T-helper 1 cell treated with Interleukin-12 subunit alpha and Interleukin-12 subunit beta and Interleukin-4 antibody, amounts not matched to agents 30 ng/mL and 1 ng/mL, for 36 hours (primary cell): ENCODE measurements at regions not wholly inside any gene's neighbourhood (a gene's known extent, or its start where the extent isn't known, plus 50 kb on each side); places are given as distances from the start of the nearest gene placed in this dataset.
"Not testable (repeated sequence)": the region's sequence is repeated elsewhere in the genome, so short reads cannot be mapped to it uniquely, and the experiment has no call there.

ENCODE experiments used
- intact Hi-C: fragments of 100-400 bp; cut with micrococcal nuclease; formaldehyde crosslinking; loops from one replicate; pipeline ENCODE4 v1.15.1; 2024

DNA sequence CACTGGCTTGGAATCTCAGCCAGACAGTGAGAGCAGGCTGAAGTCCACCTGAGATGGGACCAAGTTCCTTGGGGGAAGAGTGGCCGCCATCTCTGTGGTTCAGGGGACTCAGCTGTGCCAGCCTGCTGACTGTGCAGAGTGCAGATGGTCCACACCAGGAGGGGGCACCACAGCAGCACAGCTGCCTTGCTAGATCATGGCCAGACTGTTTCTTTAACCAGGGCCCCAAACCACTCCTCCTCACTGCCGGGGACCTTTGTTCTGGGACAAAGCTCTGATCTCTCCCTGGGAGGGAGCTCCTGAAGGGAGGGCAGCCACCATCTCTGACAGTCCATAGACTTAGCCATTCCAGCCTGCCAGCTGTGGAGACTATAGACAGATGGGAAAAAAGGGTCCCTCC is 2189.6 kb downstream of the PCDH7 start:
- intact Hi-C loops: no loop called here

DNA sequence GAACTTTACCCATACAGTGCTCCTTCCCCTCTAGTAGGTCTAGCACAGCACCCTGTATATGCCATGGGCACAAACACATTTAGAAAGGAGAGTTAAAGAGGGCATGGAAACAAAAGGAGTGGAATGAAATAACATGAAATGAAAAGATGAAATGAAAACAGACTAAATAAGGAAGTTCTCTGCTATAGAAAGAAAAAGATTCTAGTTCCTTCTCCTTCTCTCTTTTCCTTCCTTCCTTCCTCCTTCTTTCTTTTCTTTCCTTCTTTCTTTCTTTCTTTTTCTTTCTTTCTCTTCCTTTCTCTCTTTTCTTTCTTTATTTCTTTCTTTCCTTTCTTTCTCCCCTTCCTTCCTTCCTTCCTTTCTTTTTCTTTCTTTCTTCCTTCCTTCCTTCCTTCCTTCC is 2197.4 kb downstream of the PCDH7 start:
- intact Hi-C loops: no loop called here

DNA sequence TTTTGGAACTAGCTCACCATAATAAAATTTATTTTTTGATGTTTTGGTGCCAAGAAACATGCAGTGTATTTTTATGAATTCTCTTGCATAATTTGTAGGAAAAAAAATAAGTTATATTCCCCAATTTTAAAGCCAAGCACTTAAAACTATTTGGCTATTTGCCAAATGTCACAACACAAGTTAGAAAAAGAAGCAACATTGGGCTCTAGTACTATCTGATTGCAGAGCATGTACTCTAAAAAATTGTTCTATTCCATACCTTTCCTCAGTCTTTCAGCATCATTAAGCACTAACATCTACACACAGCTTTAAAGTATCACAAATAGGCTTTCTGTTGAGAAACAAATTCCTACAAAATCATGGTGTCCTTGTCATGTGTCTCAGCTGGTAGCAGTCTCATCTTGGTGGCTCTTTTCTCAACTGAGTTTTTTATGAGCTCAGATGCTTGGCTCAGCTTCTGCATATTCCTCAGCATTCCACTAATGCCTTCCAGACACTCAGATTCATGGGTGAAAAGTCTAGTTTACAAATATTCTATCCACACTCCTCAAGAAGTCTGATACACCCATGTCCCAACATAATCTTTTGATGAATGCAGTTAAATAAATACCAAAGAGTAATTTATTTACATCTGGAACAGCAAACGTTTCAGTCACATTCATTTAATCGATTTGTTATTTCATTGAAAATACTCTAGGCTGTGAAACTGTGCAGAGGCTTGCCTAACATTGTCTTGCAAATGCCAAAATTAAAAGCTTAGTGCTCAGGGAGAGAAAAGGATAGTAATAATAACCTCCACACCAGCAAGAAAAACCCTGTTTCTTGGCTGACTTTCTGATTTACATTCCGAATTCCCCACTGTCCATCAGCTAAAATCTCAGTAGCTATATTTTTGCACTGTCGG is 2209.9 kb downstream of the PCDH7 start:
- intact Hi-C loops: no loop called here

- intact Hi-C loops: no loop called here
These were observed 2210.5 kb downstream of the PCDH7 start for GRCh38 chr4:32930700-32931099.

DNA sequence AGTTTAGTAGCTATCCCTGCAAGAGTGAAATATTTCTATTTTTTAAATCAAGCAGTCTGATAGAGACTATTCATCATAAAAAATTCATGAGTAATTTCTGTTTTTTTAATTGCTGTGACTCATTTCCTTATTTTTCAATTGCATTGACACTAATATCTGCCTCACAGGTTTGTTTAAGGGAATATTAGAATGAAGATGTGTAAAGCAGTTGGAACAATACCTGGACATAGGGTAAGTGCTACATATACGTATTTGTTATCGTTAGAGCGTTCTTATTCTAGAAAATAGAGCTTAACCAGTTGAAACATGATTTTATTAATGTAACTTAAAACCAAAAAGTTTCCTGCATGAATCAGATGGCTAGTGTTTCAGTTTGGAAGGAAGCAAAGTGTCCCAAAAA is 2211.3 kb downstream of the PCDH7 start:
- intact Hi-C loops: no loop called here

DNA sequence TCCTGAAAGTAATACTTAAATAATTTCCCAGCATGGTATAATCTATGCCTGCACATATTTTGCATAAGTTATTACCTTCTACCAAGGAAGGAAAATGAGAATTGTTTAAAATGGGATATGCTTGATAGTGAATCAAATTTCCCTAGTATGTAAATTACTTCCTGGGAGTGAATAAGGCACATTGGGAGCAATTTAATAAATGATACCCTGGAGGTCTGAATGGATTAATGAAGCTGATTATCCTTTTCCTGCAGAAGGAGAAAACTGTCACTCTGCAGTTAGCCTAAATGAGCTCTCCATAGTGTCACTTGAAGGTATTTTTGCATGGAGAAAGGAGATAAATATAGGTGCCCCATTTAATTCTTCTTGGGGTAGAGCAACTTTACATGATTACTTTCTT is 2212.0 kb downstream of the PCDH7 start:
- intact Hi-C loops: no loop called here

DNA sequence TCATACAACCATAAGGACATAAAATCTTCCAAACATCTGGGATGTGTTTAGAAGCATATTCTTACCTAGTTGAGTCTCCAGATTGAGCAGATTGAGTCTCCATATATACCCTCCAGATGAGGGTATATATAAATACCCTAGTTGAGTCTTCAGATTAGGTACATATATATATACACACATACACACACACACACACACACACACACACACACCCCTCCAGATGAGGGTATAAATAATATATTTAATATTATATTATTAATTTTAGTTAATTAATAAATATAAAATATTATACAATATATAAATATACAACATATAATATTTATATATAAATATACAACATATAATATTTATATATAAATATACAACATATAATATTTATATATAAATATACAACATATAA is 2219.1 kb downstream of the PCDH7 start:
- intact Hi-C loops: not testable (repeated sequence)

DNA sequence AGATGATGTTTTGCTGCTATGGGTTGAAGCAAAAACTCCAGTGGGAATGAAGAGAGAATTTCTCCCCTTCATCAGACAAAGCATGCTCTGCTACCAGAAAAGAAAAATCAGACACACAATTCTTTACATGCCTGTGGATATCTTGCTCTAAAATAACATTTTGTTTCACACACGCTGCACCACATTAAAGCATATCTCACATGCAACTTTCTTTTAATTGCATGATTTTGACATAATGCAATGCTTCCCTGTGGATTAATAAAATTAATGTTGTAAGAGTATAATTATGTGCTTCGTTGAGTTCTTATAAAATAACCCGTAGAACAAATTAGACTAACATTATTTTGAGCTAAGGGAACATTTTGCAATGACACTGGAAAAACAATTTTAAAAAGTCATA is 2230.7 kb downstream of the PCDH7 start:
- intact Hi-C loops: no loop called here

DNA sequence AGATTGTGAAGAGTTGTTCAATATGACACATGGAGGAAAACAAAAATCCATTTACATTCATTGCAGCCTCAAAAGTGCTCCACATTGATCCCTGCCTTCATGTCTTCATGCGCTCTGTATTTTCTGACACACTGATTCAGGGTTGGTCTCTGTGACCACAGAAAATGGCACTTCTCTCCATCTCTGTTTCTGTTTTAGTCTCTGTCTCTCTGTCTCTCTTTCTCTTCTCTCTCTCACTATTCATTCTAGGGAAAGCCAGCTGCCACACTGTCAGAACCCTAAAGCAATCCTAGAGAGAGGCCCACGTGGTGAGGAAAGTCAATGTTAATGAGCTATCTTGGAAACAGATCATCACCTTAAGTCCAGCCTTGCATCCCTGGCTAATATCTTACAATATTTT is 2238.4 kb downstream of the PCDH7 start:
- intact Hi-C loops: no loop called here

DNA sequence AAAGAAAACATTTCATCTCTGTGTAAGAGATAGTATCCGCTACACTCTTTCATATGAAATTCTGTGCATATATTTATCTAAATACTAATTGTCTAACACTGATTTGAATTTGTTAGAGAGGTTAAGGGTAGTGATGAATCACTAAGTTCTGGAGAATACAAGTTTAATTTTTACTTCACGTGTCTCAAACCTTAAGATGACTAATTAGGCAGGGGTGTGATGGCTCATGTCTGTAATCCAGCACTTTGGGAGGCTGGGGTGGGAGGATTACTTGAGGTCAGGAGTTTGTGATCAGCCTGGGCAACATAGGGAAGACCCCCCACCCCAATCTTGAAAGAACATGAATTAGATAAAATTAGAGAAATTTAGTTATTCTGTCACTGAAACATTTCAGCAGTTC is 2241.9 kb downstream of the PCDH7 start:
- intact Hi-C loops: no loop called here

GRCh38 chr4:32985256-32985655 is 2265.1 kb downstream of the PCDH7 start:
- intact Hi-C loops: no loop called here

DNA sequence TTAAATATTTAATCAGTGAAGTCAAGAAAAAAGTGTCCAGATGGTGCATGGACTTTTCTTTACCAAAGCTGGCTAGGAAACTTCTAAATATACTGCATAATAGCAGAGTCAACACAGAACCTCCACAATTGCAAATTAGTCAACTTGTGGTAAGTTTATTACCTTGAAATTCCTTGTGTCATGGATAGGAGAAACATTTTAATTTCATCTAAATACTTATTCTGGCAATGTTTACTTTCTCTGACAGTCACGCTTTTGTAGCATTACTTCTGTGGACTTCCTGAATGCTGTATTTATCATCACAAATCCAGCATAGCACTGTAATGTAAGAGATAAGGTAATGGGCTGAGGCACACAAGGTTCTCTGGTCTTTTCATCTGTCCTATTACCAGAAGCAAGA is 2266.1 kb downstream of the PCDH7 start:
- intact Hi-C loops: no loop called here

DNA sequence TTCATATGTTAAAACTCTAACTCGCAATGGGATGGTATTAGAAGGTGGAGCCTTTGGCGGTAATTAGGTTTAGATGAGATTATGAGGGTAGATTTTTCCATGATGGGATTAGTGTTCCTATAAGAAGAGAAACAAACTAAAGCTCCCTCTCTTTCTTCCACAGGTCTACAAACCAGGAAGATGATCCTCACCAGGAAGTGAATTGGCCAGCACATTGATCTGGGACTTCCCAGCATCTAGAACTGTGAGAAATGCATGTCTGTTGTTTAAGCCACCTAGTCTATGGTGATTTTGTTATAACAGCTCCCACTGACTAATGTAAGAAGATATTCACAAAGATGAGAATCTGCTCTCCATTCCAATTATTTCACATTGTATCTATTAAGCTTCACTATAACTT is 2266.9 kb downstream of the PCDH7 start:
- intact Hi-C loops: no loop called here

DNA sequence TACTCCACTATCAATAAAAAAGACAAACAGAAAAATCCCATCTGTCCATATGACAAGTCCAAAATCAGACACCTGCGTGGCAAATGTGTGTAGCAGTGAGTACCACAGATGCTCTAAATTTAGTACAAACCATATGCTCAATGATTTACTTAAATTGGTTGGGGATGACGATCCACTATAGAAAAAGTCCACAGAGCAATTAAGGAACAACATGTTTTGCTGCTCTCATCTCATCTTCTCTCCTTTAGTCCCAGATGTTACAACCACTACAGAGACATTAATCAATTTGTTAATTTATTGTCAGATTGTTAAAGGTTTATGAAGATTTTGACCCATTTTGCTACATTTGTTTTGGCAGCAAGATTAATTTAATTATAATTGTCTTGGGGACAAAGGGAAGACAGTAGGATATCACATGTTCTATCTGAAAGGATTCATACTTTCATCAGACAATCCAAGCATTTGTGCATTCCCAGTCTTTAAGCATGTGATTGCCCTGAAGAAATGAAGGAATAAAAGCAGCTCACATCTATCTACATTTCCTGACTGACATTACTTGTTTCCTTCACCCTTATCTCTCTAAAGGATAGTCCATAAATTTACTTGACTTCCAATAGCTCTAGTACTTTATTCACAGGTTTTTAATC is 2268.1 kb downstream of the PCDH7 start:
- intact Hi-C loops: no loop called here

DNA sequence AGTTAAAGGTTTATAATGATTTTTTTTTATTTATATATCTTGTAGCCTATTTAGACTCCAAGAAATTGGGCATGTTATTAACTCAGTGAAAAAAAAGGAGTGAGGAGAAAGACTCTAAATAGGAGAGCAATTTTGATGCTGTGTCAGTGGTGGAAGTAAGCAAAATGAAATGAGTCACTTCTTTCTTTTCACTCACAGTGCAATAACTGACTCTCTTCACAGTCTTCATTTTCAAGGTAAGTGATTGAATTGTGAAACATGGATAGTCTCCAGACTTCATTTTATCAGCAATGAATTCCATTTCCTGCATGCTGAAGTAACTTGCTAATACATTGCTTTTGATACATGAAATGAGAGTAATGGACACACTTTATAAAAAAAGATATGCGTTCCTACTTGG is 2271.5 kb downstream of the PCDH7 start:
- intact Hi-C loops: no loop called here

DNA sequence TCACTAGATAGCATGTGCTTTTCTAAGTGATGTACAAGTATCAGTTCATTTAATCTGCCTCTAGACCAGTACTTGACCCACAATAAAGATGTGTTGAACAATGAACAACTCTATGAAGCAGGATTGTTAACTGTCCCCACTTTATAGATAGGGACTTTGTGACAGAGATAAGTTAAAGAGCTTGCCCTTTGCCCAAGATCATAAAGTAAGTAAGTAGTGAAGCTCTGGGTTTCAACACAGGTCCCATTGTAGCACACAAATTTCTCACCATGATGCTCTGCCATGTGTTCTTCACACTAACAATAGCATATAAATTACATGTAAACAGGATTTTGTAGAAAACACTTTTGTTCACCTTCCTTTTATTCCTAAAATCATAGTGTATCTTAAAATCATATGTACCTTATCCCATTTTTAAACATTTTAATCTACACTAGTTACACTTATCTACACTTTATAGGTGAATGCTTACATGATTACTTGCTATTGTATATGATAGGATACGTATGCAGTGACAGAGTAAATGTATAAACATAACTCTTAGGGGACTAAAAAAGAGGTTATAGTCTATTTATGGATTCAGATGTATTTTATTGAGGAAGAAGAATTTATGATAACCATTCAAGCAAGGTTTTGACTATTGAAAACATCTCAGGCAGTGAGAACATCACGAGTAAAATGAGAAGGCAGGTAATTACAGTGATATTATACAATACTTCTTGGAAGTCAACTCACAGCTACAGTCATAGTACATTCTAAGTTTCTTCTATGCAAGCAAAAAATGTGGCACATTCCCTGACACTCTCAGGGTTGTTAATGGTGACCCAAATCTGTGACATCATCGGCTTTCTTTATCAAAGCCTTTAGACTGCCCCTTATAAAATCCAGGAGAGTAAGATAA is 2275.1 kb downstream of the PCDH7 start:
- intact Hi-C loops: no loop called here

DNA sequence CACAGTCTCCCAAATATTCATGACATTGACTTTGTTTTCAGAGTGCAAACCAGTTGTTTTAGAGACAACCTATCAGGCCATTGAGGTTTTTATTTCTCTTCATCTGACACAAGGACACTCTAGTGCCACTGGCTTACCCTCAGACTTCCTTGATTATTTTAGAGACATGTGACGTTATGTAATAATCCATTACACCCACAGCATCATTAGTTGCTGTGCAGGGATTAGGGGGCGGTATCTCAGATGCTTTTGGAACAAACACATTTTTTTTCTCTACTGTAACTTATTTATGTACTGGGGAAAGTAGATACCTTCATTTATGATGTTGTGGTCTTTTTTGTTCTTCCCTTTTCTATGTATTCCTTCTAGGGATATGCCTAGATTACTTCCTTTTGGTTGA is 2293.1 kb downstream of the PCDH7 start:
- intact Hi-C loops: no loop called here

DNA sequence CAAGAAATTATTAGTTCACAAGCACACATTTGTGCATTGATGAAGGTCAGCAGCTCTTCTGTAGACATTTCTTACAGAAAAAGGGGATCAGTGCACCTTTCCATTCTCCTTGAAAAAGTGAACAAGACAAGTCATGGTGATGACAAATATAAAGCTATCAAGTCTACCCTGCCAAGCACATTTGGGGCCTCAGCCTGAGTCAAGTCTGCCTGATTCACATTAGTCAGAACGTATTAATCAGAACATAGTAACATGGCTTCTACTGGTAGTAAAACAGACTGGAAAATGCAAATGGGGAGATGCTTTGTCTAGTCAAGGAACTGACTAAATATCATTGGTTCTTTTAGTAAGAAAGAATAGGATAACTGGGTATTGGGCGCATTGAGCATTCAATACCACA is 2305.1 kb downstream of the PCDH7 start:
- intact Hi-C loops: no loop called here

DNA sequence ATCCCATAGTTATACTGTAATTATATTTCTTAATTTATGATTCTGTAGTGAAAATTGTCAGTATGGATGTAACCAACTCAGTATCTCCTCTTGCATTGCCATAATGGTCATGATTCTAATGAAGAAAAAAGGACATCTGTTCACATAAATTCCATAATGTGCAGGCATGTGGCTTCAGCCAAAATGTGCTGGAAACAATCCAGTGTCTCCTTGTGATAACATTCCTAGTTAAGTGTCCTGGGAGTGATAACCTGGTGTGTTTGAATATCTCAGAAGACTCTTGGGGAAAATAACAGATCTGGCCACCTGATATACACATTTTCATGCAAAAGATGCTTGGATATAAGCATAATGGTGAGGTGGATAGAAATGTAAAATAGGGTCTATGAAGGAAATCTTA is 2309.8 kb downstream of the PCDH7 start:
- intact Hi-C loops: no loop called here

GRCh38 chr4:33031328-33031727 is 2311.2 kb downstream of the PCDH7 start:
- intact Hi-C loops: no loop called here

- intact Hi-C loops: no loop called here
These were observed 2317.3 kb downstream of the PCDH7 start for GRCh38 chr4:33037464-33037863.

GRCh38 chr4:33045334-33045733 is 2325.2 kb downstream of the PCDH7 start:
- intact Hi-C loops: no loop called here
